Neural cell (in vitro differentiated cells): ENCODE measurements at regions not wholly inside any gene's neighbourhood (a gene's known extent, or its start where the extent isn't known, plus 50 kb on each side); places are given as distances from the start of the nearest gene placed in this dataset.

ENCODE experiments used
- EZH2 ChIP-seq: fragments of 200-600, 300-800 bp; shearing (Covaris generic), sonication (generic); IDR thresholded peaks from 2 replicates; pipeline ENCODE4 v1.6.1; 2014; ENCODE audit warnings: antibody characterized with exemption, low read length, borderline replicate concordance, mild to moderate bottlenecking; ENCODE audit not compliant: insufficient read depth, poor library complexity, severe bottlenecking
- POLR2AphosphoS5 ChIP-seq: IDR thresholded peaks from 2 replicates; pipeline ENCODE4 v1.6.1; 2012
- RAD21 ChIP-seq: fragments of 450-650 bp; conservative IDR thresholded peaks from 2 replicates; pipeline ENCODE4 v1.6.1; 2014; ENCODE audit warnings: antibody characterized with exemption, mild to moderate bottlenecking, moderate library complexity
- TAF1 ChIP-seq: IDR thresholded peaks from 2 replicates; pipeline ENCODE4 v1.6.1; 2012; ENCODE audit warnings: low read depth
- TF ChIP-seq, protein P1 (sequence below): fragments of 450-650 bp; IDR thresholded peaks from 2 replicates; pipeline ENCODE4 v1.5.1; 2014; ENCODE audit warnings: antibody characterized with exemption, mild to moderate bottlenecking, moderate library complexity; ENCODE audit not compliant: poor library complexity, severe bottlenecking
- TF ChIP-seq, protein P2 (sequence below): IDR thresholded peaks from 2 replicates; pipeline ENCODE4 v1.6.1; 2012; ENCODE audit warnings: borderline replicate concordance

DNA sequence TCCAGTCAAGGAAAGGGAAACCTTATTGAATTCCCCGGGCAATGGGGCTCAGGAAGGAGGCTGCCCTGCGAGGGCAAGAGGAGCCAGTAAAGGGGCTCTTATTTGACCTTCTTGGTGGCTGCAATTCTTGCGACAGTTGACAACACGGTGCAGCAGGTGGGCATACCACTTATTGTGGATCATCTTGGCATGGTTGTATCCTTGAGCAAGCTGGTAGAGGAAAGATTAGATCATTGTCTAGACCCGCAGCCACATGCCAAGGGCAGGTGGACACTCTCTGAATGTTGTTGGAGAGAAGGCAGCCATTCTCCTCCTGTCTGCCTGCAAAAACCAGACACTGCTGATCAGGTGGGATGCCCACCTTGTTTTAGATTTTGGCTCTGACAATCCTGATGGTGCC, 170.2 kb upstream of the CHST9 start:
- TF ChIP-seq, protein P1, sequence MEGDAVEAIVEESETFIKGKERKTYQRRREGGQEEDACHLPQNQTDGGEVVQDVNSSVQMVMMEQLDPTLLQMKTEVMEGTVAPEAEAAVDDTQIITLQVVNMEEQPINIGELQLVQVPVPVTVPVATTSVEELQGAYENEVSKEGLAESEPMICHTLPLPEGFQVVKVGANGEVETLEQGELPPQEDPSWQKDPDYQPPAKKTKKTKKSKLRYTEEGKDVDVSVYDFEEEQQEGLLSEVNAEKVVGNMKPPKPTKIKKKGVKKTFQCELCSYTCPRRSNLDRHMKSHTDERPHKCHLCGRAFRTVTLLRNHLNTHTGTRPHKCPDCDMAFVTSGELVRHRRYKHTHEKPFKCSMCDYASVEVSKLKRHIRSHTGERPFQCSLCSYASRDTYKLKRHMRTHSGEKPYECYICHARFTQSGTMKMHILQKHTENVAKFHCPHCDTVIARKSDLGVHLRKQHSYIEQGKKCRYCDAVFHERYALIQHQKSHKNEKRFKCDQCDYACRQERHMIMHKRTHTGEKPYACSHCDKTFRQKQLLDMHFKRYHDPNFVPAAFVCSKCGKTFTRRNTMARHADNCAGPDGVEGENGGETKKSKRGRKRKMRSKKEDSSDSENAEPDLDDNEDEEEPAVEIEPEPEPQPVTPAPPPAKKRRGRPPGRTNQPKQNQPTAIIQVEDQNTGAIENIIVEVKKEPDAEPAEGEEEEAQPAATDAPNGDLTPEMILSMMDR: no peak
- TF ChIP-seq TAF1: no peak
- TF ChIP-seq POLR2AphosphoS5: no peak
- TF ChIP-seq, protein P2, sequence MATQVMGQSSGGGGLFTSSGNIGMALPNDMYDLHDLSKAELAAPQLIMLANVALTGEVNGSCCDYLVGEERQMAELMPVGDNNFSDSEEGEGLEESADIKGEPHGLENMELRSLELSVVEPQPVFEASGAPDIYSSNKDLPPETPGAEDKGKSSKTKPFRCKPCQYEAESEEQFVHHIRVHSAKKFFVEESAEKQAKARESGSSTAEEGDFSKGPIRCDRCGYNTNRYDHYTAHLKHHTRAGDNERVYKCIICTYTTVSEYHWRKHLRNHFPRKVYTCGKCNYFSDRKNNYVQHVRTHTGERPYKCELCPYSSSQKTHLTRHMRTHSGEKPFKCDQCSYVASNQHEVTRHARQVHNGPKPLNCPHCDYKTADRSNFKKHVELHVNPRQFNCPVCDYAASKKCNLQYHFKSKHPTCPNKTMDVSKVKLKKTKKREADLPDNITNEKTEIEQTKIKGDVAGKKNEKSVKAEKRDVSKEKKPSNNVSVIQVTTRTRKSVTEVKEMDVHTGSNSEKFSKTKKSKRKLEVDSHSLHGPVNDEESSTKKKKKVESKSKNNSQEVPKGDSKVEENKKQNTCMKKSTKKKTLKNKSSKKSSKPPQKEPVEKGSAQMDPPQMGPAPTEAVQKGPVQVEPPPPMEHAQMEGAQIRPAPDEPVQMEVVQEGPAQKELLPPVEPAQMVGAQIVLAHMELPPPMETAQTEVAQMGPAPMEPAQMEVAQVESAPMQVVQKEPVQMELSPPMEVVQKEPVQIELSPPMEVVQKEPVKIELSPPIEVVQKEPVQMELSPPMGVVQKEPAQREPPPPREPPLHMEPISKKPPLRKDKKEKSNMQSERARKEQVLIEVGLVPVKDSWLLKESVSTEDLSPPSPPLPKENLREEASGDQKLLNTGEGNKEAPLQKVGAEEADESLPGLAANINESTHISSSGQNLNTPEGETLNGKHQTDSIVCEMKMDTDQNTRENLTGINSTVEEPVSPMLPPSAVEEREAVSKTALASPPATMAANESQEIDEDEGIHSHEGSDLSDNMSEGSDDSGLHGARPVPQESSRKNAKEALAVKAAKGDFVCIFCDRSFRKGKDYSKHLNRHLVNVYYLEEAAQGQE: no peak
- no peak for TF ChIP-seq RAD21
- no peak for TF ChIP-seq EZH2
